ENCODE measurements at regions not wholly inside any gene's neighbourhood (a gene's known extent, or its start where the extent isn't known, plus 50 kb on each side); places are given as distances from the start of the nearest gene placed in this dataset.

DNA sequence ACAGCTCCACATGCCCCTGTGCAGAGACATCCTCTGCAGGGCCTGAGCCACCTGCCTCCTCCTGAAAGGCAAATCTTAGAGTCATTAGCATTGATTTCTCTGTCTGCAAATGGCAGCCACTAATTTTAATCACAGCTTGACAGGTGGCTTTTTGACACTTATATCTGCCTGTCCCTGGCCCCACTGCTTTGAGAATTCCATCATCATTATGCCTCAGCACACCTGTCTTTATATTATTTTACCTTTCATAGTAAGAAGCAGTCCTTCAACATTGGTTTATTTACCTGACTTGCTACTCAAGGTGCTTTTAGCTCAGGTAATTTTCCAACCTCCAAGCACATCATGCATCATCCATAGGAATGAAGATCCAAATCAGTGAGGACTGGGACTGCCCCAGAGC, 451.3 kb downstream of the MTRR start:
- DNase-seq (ENCODE audit: low read depth in 3 of 3) = no peak

DNA sequence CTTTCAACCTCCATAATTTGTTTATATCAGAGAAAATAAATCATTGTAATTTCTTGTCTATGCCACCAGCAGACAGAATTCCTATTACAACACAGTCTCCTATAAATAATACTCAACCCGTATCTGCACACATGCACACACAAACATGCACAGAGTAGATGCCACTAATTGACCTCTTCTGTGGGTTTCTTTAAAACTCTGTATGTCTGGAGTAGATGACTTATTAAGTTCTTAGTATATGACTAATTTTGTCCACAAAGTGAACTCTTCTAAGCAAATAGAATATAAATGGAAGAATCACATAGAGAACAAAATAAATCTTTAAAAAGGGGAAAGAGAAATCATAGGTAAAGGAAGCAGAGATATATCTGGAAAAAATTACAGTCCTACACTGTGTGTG, 452.3 kb downstream of the MTRR start:
- DNase-seq (ENCODE audit: low read depth in 3 of 3) = no peak

DNA sequence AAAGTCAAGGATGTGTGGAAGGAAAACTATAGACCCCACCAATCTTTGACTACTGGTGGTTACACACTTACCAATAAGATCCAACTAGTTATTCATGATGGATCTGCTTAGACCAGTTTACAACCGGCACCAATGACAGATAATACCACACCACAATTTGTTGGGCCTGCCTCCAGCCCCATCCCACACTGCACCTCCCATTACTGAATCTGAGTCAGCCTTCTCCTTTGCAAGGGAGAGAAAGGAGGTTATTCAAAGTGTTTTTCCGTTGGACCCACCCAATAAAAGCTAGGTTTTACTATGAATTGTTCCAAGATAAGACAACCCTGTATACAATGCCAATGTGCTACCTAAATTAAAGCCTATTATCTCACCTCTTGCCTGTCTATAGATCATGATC, 453.5 kb downstream of the MTRR start:
- no peak for DNase-seq (ENCODE audit: low read depth in 3 of 3)

GRCh38 chr5:8327016-8327415, 458.1 kb downstream of the MTRR start:
- no peak for DNase-seq (ENCODE audit: low read depth in 3 of 3)

DNA sequence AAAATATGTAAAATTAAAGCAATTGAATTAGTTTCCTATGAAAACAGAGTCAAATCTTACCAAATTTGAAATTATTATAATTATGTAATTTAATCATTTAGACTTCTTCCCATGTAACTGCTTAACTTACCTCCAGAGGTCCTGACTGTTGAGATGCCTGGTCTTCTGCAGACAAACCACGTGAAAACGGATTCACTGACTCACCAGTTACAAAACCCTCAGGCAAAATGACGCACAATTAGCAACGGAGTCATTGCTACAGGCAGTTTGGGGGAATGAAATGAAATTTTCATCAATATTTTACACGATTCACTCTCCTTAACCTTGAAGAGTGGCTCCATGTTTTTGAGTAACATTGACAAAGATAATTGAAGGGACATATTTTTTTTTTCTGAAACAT, 460.8 kb downstream of the MTRR start:
- no peak for DNase-seq (ENCODE audit: low read depth in 3 of 3)

GRCh38 chr5:8332666-8333445, 463.9 kb downstream of the MTRR start:
- no peak for DNase-seq (ENCODE audit: low read depth in 3 of 3)

- no peak for DNase-seq (ENCODE audit: low read depth in 3 of 3)
Measured at GRCh38 chr5:8333485-8333884, 464.5 kb downstream of the MTRR start.

- DNase-seq (ENCODE audit: low read depth in 3 of 3) = no peak
Measured at GRCh38 chr5:8333977-8334376, 465.0 kb downstream of the MTRR start.

- no peak for DNase-seq (ENCODE audit: low read depth in 3 of 3)
Measured at GRCh38 chr5:8340261-8340660, 471.3 kb downstream of the MTRR start.

DNA sequence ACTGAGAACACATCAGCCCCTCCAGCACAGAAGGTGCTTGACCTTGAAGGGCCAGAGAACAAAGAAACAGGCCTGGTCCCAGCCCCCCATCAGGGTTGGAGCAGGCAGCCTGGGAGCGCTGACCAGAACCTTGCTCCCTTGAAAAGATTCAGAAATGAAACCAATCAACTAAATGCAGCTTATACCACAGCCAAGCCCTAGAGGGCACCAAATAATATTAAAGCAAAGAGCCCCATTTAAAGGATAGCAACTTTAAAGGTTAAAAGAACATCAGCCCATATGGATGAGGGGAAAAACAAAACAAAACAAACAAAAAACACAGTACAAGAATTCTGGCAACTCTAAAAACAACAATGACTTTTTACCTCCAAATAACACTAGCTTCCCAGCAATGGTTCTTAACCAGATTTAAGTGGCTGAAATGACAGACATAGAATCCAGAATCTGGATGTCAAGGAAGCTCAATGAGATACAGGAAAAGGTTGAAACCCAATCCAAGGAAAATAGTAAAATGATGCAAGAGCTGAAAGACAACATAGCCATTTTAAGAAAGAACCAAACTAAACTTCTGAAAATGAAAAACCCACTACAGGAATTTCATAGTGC, 471.9 kb downstream of the MTRR start:
- no peak for DNase-seq (ENCODE audit: low read depth in 3 of 3)

DNA sequence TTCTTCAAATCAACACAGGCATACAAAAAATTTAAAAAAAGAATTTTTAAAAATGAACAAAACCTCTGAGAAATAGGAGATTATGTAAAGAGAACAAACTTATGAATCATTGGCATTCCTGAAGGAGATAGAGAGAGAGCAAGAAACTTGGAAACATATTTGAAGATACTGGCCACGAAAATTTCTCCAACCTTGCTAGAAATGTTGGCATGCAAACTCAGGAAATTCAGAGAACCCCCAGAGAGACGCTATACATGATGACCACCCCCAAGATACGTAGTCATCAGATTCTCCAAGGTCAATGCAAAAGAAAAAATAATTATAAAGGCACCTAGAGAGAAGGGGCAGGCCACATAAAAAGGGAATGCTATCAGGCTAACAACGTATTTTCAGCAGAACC, 472.5 kb downstream of the MTRR start:
- DNase-seq (ENCODE audit: low read depth in 3 of 3) = no peak

- DNase-seq (ENCODE audit: low read depth in 3 of 3) = no peak
Measured at GRCh38 chr5:8347984-8348383, 479.0 kb downstream of the MTRR start.

DNA sequence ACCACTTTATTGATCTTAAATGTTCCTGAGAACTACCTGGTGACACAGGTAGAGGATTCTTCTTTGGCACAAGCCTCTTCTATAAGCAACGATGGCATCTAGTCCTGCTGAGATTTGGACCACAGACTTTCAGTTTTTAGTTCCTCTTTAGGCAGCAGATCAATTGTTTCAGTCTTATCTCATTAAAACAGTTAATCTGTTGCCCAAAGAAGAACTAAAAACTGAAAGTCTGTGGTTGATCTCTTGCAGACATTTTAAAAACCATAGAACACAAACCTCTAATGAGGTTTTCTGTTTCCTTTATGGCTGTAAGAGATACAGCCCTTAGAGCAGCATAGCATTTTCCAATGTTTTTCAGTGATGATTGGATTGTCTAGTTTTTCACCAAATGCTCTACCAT, 480.9 kb downstream of the MTRR start:
- no peak for DNase-seq (ENCODE audit: low read depth in 3 of 3)

GRCh38 chr5:8350644-8351339, 481.8 kb downstream of the MTRR start:
- DNase-seq (ENCODE audit: low read depth in 3 of 3) = no peak

DNA sequence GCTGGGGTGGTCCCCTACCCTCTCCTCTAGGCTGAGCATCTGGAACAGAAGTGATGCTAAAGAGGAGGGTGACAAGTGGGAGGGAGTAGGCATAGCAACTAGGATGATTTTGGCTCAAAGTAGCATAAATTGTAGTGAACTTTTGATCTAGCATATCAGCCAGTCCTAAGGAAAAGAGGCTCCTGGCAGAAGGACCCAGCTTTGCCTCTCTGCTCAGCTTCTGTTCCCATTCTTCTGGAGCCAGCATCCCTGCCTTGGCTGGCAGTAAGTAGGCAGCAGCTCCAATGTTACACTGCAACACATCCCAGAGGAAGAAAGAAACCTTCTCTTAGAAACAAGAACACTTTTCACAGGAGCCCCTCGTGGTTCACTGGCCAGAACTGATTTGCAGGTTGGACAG, 487.0 kb downstream of the MTRR start:
- no peak for DNase-seq (ENCODE audit: low read depth in 3 of 3)

GRCh38 chr5:8360012-8360411, 491.1 kb downstream of the MTRR start:
- no peak for DNase-seq (ENCODE audit: low read depth in 3 of 3)

- no peak for DNase-seq (ENCODE audit: low read depth in 3 of 3)
Measured at GRCh38 chr5:8362495-8362894, 493.5 kb downstream of the MTRR start.

GRCh38 chr5:8363138-8363537, 494.2 kb downstream of the MTRR start:
- DNase-seq (ENCODE audit: low read depth in 3 of 3) = no peak

- DNase-seq (ENCODE audit: low read depth in 3 of 3) = no peak
Measured at GRCh38 chr5:8366266-8366665, 497.3 kb downstream of the MTRR start.

GRCh38 chr5:8376478-8376877, 507.5 kb downstream of the MTRR start:
- no peak for DNase-seq (ENCODE audit: low read depth in 3 of 3)

DNA sequence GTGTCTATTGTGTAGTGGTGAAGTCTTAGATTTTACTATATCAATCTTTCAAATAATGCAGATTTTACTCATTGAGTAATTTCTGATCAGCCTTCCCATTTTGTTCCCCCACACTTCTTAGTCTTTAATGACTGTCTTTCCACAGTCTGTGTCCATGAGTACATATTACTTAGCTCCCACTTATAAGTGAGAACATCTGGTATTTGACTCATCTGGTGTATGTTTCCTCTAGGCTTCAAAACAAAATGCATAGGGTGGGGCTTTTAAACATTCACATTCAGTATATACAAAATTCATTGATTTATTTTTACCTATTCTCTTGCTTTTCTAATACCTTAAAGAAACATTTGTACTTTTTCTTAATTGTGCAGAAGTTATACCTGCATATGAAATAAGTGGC, 513.0 kb downstream of the MTRR start:
- DNase-seq (ENCODE audit: low read depth in 3 of 3) = no peak

DNA sequence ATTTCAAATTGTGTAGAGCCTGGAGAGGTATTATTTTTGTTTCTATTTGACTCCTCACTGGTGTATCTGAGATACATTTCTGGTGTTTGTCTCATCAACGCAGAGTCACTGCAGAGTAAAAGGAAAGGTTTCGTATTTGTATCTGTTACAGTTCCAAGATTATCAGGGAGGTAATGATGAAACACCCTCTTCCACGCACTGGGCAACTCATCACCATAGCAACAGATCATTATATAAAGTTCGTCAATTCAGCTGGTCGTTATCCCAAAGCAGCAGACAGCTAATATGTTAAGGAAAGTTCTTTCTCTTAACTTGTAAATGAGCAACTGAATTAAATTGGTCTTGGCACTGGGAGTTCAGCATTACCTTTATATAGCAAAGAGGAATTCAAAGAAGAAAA, 513.5 kb downstream of the MTRR start:
- DNase-seq (ENCODE audit: low read depth in 3 of 3) = no peak

GRCh38 chr5:8383616-8384015, 514.7 kb downstream of the MTRR start:
- DNase-seq (ENCODE audit: low read depth in 3 of 3) = no peak
